Upper lobe of left lung (tissue), 4 donors: ENCODE measurements at regions not wholly inside any gene's neighbourhood (a gene's known extent, or its start where the extent isn't known, plus 50 kb on each side); places are given as distances from the start of the nearest gene placed in this dataset.

Experiments
- EP300 ChIP-seq, 4 donors: sonication (generic); formaldehyde crosslinking; IDR thresholded peaks; one replicate each; pipeline ENCODE4 v1.5.1; 2017; ENCODE audit warnings: antibody characterized with exemption in 4 of 4, control low read depth in 2 of 4
- POLR2A ChIP-seq, 4 donors: fragments of 450-650 bp; IDR thresholded peaks; one replicate each; pipeline ENCODE4 v1.5.1; 2016 to 2017; ENCODE audit warnings: antibody characterized with exemption in 4 of 4, mild to moderate bottlenecking in 2 of 4
- POLR2AphosphoS5 ChIP-seq, 2 donors: sonication (generic); formaldehyde crosslinking; IDR thresholded peaks; one replicate each; pipeline ENCODE4 v1.5.1; 2017; ENCODE audit warnings: antibody characterized with exemption in 2 of 2
- TF ChIP-seq, protein P1 (sequence below), 6 experiments: fragments of 450-650 bp in 4 of 6; fragments of 200-600 bp in 2 of 6; sonication (generic) in 2 of 6; IDR thresholded peaks; one replicate each; pipeline ENCODE4 v1.5.1; 2016 to 2019; ENCODE audit warnings: antibody characterized with exemption in 6 of 6

- TF ChIP-seq, protein P1, sequence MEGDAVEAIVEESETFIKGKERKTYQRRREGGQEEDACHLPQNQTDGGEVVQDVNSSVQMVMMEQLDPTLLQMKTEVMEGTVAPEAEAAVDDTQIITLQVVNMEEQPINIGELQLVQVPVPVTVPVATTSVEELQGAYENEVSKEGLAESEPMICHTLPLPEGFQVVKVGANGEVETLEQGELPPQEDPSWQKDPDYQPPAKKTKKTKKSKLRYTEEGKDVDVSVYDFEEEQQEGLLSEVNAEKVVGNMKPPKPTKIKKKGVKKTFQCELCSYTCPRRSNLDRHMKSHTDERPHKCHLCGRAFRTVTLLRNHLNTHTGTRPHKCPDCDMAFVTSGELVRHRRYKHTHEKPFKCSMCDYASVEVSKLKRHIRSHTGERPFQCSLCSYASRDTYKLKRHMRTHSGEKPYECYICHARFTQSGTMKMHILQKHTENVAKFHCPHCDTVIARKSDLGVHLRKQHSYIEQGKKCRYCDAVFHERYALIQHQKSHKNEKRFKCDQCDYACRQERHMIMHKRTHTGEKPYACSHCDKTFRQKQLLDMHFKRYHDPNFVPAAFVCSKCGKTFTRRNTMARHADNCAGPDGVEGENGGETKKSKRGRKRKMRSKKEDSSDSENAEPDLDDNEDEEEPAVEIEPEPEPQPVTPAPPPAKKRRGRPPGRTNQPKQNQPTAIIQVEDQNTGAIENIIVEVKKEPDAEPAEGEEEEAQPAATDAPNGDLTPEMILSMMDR (IDR thresholded peaks at IDR 0.05): no peak
- TF ChIP-seq POLR2A (IDR thresholded peaks at IDR 0.05) (no peak), POLR2AphosphoS5 (IDR thresholded peaks at IDR 0.05) (no peak), EP300 (IDR thresholded peaks at IDR 0.05) (no peak)
These were observed 293.8 kb downstream of the OSTF1 start for GRCh38 chr9:75382126-75382525.
